HEK293 (cell line): ENCODE measurements at regions not wholly inside any gene's neighbourhood (a gene's known extent, or its start where the extent isn't known, plus 50 kb on each side); places are given as distances from the start of the nearest gene placed in this dataset.

Experiments used
- CTCF ChIA-PET: fragments of 350-600 bp; formaldehyde crosslinking; extraction: SDS; loops from one replicate; lab custom pipeline; 2021; ENCODE audit warnings: antibody characterized with exemption; lab: Yijun Ruan, JAX
- POLR2A ChIA-PET: fragments of 300-600 bp; formaldehyde crosslinking; extraction: SDS; loops from one replicate; lab custom pipeline; 2020; ENCODE audit warnings: antibody characterized with exemption, inconsistent platforms; lab: Yijun Ruan, JAX
- H3K27ac ChIP-seq: fragments of 200-500 bp; sonication (Bioruptor generic); 2 replicates; pipeline ENCODE4 v1.5.1; 2014; ENCODE audit warnings: low read depth, low read length, control low read depth, inconsistent platforms; ENCODE audit errors: extremely low read depth
- H3K36me3 ChIP-seq, 2 experiments: fragments of 200-500 bp in 1 of 2; sonication (Bioruptor generic) in 1 of 2; 1 replicate in 1 of 2; 2 replicates in 1 of 2; pipeline ENCODE4 v1.5.1; 2014 to 2017; ENCODE audit warnings: inconsistent platforms in 2 of 2, low read length in 2 of 2; ENCODE audit not compliant: control insufficient read depth in 2 of 2, insufficient read depth in 1 of 2
- H3K4me1 ChIP-seq: fragments of 200-500 bp; sonication (Bioruptor generic); 2 replicates; pipeline ENCODE4 v1.5.1; 2014; ENCODE audit warnings: mild to moderate bottlenecking, low read length, inconsistent platforms; ENCODE audit not compliant: control insufficient read depth, insufficient read depth
- H3K4me3 ChIP-seq: 2 replicates; pipeline ENCODE4 v1.5.1; 2011; ENCODE audit warnings: low read depth, mild to moderate bottlenecking, control low read depth, low read length, moderate library complexity
- H3K9me3 ChIP-seq: fragments of 200-500 bp; sonication (Bioruptor generic); 2 replicates; pipeline ENCODE4 v1.5.1; 2014; ENCODE audit warnings: low read depth, low read length, inconsistent platforms; ENCODE audit not compliant: control insufficient read depth, insufficient read depth
- KLF1 ChIP-seq: fragments of 450-650 bp; formaldehyde crosslinking; IDR thresholded peaks from 2 replicates; pipeline ENCODE4 v1.5.1; 2016; ENCODE audit warnings: missing biosample characterization, missing genetic modification characterization
- OSR2 ChIP-seq: fragments of 450-650 bp; formaldehyde crosslinking; IDR thresholded peaks from 2 replicates; pipeline ENCODE4 v1.5.1; 2016; ENCODE audit warnings: missing biosample characterization, missing genetic modification characterization
- SCRT1 ChIP-seq: fragments of 450-650 bp; formaldehyde crosslinking; IDR thresholded peaks from 2 replicates; pipeline ENCODE4 v1.5.1; 2016; ENCODE audit warnings: missing biosample characterization, missing genetic modification characterization, borderline replicate concordance
- TCF7L2 ChIP-seq: IDR thresholded peaks from 2 replicates; pipeline ENCODE4 v1.6.1; 2011; ENCODE audit warnings: low read depth, mild to moderate bottlenecking, inconsistent platforms, low read length, moderate library complexity, borderline replicate concordance
- YY1 ChIP-seq: fragments of 450-650 bp; formaldehyde crosslinking; IDR thresholded peaks from 2 replicates; pipeline ENCODE4 v1.5.1; 2018; ENCODE audit warnings: missing biosample characterization, missing genetic modification characterization
- ZFP41 ChIP-seq: fragments of 450-650 bp; formaldehyde crosslinking; IDR thresholded peaks from 2 replicates; pipeline ENCODE4 v1.5.1; 2016; ENCODE audit warnings: missing biosample characterization, missing genetic modification characterization, borderline replicate concordance
- ZNF10 ChIP-seq: fragments of 450-650 bp; formaldehyde crosslinking; IDR thresholded peaks from 2 replicates; pipeline ENCODE4 v1.5.1; 2017; ENCODE audit warnings: missing biosample characterization, missing genetic modification characterization
- ZNF157 ChIP-seq: fragments of 450-650 bp; formaldehyde crosslinking; IDR thresholded peaks from 2 replicates; pipeline ENCODE4 v1.5.1; 2016; ENCODE audit warnings: missing biosample characterization, missing genetic modification characterization
- ZNF175 ChIP-seq: fragments of 450-650 bp; formaldehyde crosslinking; IDR thresholded peaks from 2 replicates; pipeline ENCODE4 v1.5.1; 2016; ENCODE audit warnings: missing biosample characterization, missing genetic modification characterization
- ZNF366 ChIP-seq: fragments of 450-650 bp; formaldehyde crosslinking; conservative IDR thresholded peaks from 2 replicates; pipeline ENCODE4 v1.5.1; 2016; ENCODE audit warnings: missing biosample characterization, missing genetic modification characterization
- ZNF394 ChIP-seq: fragments of 450-650 bp; formaldehyde crosslinking; IDR thresholded peaks from 2 replicates; pipeline ENCODE4 v1.5.1; 2016; ENCODE audit warnings: missing biosample characterization, missing genetic modification characterization, mild to moderate bottlenecking, moderate library complexity, borderline replicate concordance
- ZNF548 ChIP-seq: fragments of 450-650 bp; formaldehyde crosslinking; IDR thresholded peaks from 2 replicates; pipeline ENCODE4 v1.5.1; 2016; ENCODE audit warnings: missing biosample characterization, missing genetic modification characterization
- ZNF707 ChIP-seq: fragments of 450-650 bp; formaldehyde crosslinking; IDR thresholded peaks from 2 replicates; pipeline ENCODE4 v1.5.1; 2016; ENCODE audit warnings: missing biosample characterization, missing genetic modification characterization
- TF ChIP-seq, protein P1 (sequence below): sonication (generic); formaldehyde crosslinking; IDR thresholded peaks from 2 replicates; pipeline ENCODE4 v1.8.1; 2022; ENCODE audit warnings: mild to moderate bottlenecking, moderate library complexity, missing genetic modification reagents
- TF ChIP-seq, protein P2 (sequence below): fragments of 450-650 bp; formaldehyde crosslinking; IDR thresholded peaks from 2 replicates; pipeline ENCODE4 v1.5.1; 2017; ENCODE audit warnings: missing biosample characterization, mild to moderate bottlenecking, missing genetic modification characterization, moderate library complexity
- TF ChIP-seq, protein P3 (sequence below): fragments of 450-650 bp; formaldehyde crosslinking; optimal IDR thresholded peaks from 2 replicates; pipeline ENCODE3; 2016; ENCODE audit warnings: missing biosample characterization, mild to moderate bottlenecking, missing genetic modification characterization
- TF ChIP-seq, protein P4 (sequence below): fragments of 450-650 bp; formaldehyde crosslinking; IDR thresholded peaks from 2 replicates; pipeline ENCODE4 v1.5.1; 2016; ENCODE audit warnings: missing biosample characterization, missing genetic modification characterization

DNA sequence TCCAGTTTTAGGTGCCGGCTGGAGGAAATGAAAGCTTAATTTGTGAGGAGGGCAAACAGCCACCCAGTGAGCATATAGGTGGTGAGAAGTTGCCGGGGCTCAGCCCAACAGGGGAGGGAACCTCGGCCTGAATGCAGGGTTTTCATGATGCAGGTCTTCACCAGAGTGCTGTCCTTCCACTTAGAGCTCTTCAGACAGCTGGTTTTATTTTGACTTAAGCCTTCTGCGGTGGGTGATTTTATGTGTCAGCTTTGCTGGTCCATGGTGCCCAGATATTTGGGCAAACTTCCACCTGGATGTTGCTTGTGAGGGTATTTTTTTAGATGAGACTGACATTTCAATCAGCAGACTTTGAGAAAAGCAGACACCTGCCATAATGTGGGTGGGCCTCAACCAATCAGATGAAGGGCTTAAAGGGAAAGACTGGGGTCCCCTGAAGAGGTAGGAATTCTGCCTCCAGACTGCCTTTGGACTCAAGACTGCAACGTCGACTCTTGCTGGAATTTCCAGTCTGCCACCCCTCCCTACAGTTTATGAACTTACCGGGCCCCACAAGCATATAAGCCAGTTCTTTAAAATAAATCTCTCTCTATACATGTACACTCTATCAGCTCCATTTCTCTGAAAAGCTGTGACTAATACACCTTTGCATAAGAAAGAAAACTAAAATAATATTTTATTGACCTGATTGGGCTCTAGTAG is 72.8 kb downstream of the RHOU start:
- Histone ChIP-seq H3K36me3 (no peaks in the 10 kb centered on the region), H3K4me1 (0 out of 2 replicates have a peak, but pooled peaks cover 2% of the 10 kb centered on the region), H3K27ac (no peak overlapping the region), H3K9me3 (no peaks in the 10 kb centered on the region), H3K4me3 (no peak overlapping the region)
- ChIA-PET CTCF (no interaction called here), POLR2A (interaction anchor here (1.0 kb wide), 1 partner anchor 10 kb away, joined by 3 read pairs; no protein-coding TSS in a partner anchor)
- TF ChIP-seq, protein P1, sequence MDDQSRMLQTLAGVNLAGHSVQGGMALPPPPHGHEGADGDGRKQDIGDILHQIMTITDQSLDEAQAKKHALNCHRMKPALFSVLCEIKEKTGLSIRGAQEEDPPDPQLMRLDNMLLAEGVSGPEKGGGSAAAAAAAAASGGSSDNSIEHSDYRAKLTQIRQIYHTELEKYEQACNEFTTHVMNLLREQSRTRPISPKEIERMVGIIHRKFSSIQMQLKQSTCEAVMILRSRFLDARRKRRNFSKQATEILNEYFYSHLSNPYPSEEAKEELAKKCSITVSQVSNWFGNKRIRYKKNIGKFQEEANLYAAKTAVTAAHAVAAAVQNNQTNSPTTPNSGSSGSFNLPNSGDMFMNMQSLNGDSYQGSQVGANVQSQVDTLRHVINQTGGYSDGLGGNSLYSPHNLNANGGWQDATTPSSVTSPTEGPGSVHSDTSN (CRISPR knock-in tag): no peak
- TF ChIP-seq ZNF10 (tag by site-specific recombination) (peak; percentile 95), SCRT1 (tag by site-specific recombination) (no peak), YY1 (tag by site-specific recombination) (no peak), ZNF157 (tag by site-specific recombination) (no peak), ZFP41 (tag by site-specific recombination) (no peak), ZNF548 (tag by site-specific recombination) (no peak), OSR2 (no peak)
- TF ChIP-seq, protein P2, sequence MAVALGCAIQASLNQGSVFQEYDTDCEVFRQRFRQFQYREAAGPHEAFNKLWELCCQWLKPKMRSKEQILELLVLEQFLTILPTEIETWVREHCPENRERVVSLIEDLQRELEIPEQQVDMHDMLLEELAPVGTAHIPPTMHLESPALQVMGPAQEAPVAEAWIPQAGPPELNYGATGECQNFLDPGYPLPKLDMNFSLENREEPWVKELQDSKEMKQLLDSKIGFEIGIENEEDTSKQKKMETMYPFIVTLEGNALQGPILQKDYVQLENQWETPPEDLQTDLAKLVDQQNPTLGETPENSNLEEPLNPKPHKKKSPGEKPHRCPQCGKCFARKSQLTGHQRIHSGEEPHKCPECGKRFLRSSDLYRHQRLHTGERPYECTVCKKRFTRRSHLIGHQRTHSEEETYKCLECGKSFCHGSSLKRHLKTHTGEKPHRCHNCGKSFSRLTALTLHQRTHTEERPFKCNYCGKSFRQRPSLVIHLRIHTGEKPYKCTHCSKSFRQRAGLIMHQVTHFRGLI (tag by site-specific recombination): peak; percentile 33; the same call in 1 of the 2 replicates
- TF ChIP-seq, protein P3, sequence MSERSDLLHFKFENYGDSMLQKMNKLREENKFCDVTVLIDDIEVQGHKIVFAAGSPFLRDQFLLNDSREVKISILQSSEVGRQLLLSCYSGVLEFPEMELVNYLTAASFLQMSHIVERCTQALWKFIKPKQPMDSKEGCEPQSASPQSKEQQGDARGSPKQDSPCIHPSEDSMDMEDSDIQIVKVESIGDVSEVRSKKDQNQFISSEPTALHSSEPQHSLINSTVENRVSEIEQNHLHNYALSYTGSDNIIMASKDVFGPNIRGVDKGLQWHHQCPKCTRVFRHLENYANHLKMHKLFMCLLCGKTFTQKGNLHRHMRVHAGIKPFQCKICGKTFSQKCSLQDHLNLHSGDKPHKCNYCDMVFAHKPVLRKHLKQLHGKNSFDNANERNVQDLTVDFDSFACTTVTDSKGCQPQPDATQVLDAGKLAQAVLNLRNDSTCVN (tag by site-specific recombination): no peak
- TF ChIP-seq, protein P4, sequence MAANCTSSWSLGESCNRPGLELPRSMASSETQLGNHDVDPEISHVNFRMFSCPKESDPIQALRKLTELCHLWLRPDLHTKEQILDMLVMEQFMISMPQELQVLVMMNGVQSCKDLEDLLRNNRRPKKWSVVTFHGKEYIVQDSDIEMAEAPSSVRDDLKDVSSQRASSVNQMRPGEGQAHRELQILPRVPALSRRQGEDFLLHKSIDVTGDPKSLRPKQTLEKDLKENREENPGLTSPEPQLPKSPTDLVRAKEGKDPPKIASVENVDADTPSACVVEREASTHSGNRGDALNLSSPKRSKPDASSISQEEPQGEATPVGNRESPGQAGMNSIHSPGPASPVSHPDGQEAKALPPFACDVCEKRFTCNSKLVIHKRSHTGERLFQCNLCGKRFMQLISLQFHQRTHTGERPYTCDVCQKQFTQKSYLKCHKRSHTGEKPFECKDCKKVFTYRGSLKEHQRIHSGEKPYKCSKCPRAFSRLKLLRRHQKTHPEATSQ (tag by site-specific recombination): no peak

DNA sequence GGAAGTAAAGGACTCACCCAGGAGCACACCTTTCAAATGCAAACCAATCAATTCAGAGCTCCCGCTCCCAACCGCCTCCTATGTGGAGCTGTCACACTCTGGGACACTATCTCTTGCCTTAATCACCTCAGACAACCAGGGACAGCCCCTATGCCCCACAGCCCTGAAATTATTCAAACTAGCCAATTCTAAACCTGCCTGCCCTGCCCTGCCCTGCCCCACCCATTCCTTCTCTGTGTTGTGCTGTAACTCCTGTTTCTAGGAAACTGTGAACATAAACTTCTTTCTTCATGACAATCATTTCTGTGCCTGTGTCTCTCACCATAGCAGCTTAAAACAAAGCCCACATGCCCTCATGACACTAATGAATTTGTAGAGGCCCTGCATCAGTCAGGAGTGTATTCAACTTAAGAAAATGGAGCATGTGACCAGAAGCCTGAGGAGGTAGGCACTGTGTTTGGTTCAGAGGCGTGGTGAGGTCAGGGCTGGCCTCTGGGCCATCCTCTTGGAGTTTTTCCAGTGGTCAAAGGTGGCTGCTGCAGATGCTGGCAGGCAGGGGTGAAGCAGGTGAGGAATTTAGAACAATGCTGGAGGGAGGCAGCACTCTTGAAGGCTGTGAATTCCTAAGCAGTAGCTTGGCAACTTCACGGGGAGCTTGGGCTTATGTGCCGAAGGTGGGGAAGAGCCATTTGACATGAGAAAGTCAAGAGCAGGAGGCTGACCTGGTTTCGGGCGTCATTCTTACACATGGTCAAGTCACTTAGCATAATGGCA is 74.5 kb downstream of the RHOU start:
- CTCF ChIA-PET: interaction anchor here (0.6 kb wide), 1 partner anchor 528 kb away, joined by 3 read pairs; no protein-coding TSS in a partner anchor
- POLR2A ChIA-PET: no interaction called here
- H3K4me1 ChIP-seq: peaks cover 7% of the 10 kb centered on the region
- H3K36me3 ChIP-seq: no peaks in the 10 kb centered on the region
- H3K9me3 ChIP-seq: no peaks in the 10 kb centered on the region
- TF ChIP-seq ZNF366 (tag by site-specific recombination): no peak
- peak; percentile 69; the same call in 1 of the 2 replicates for TF ChIP-seq KLF1 (tag by site-specific recombination)
- no peak for TF ChIP-seq ZNF707 (tag by site-specific recombination)
- no peak for TF ChIP-seq ZNF394 (tag by site-specific recombination)
- TF ChIP-seq TCF7L2: no peak
- no peak for TF ChIP-seq ZNF175 (tag by site-specific recombination)
- H3K4me3 ChIP-seq: no peak overlapping the region
- H3K27ac ChIP-seq: no peak overlapping the region
